ENCODE measurements at regions not wholly inside any gene's neighbourhood (a gene's known extent, or its start where the extent isn't known, plus 50 kb on each side); places are given as distances from the start of the nearest gene placed in this dataset.
"Not testable (repeated sequence)": the region's sequence is repeated elsewhere in the genome, so short reads cannot be mapped to it uniquely, and the experiment has no call there.

GRCh38 chr3:98712726-98713125, 50.4 kb upstream of the ST3GAL6 start:
- Histone ChIP-seq H3K36me3 (no peaks in the 10 kb centered on the region), H3K4me3 (no peak overlapping the region), H3K4me1 (no peaks in the 10 kb centered on the region), H3K27ac (no peak overlapping the region), H3K9me3 (no peaks in the 10 kb centered on the region), H3K27me3 (no peaks in the 10 kb centered on the region)
- in situ Hi-C loops (cut with MboI; ENCODE audit: low sequenced_read_pairs in 4 of 4) = loop anchor here in 1 of 4 donors (25.0 kb wide), 1 partner anchor 100 kb away; no protein-coding TSS in a partner anchor
- ATAC-seq = no peak
- no peak for DNase-seq
- intact Hi-C loops (cut with DNase I; ENCODE audit: low total_unique reads) = no loop called here
- TF ChIP-seq POLR2A (IDR thresholded peaks at IDR 0.05) (no peak), CTCF (IDR thresholded peaks at IDR 0.05 in 4 of 5, conservative IDR thresholded peaks at IDR 0.05 in 1 of 5) (no peak)

- H3K27ac ChIP-seq; H3K9me3 ChIP-seq; ATAC-seq; H3K36me3 ChIP-seq; DNase-seq; H3K27me3 ChIP-seq; H3K4me3 ChIP-seq; intact Hi-C loops (cut with DNase I; ENCODE audit: low total_unique reads); H3K4me1 ChIP-seq: not testable (repeated sequence)
- in situ Hi-C loops (cut with MboI; ENCODE audit: low sequenced_read_pairs in 4 of 4) = loop anchor here in 1 of 4 donors (25.0 kb wide), 1 partner anchor 101 kb away; no protein-coding TSS in a partner anchor
Observed at GRCh38 chr3:98713332-98713731, 49.8 kb upstream of the ST3GAL6 start.

Data from gastrocnemius medialis (tissue), 4 donors.